COLO668 (cell line): ENCODE measurements at regions not wholly inside any gene's neighbourhood (a gene's known extent, or its start where the extent isn't known, plus 50 kb on each side); places are given as distances from the start of the nearest gene placed in this dataset.
"Not testable (repeated sequence)": the region's sequence is repeated elsewhere in the genome, so short reads cannot be mapped to it uniquely, and the experiment has no call there.

Experiments
- DNase-seq: peaks from one replicate; lab custom pipeline; 2025; ENCODE audit not compliant: unreplicated experiment; lab: John Stamatoyannopoulos, UW

GRCh38 chr6:43893073-43893472 lies 123.1 kb downstream of the VEGFA start:
- no peak for DNase-seq

- no peak for DNase-seq
These were observed 121.3 kb downstream of the VEGFA start for GRCh38 chr6:43891072-43891870.

GRCh38 chr6:43890197-43891062 lies 120.4 kb downstream of the VEGFA start:
- no peak for DNase-seq

GRCh38 chr6:43887906-43888683 lies 118.1 kb downstream of the VEGFA start:
- no peak for DNase-seq

GRCh38 chr6:43887340-43887858 lies 117.4 kb downstream of the VEGFA start:
- DNase-seq = no peak

GRCh38 chr6:43886717-43887339 lies 116.8 kb downstream of the VEGFA start:
- no peak for DNase-seq

- DNase-seq = no peak
These were observed 116.1 kb downstream of the VEGFA start for GRCh38 chr6:43886067-43886461.

- DNase-seq = no peak
These were observed 115.5 kb downstream of the VEGFA start for GRCh38 chr6:43885399-43886066.

GRCh38 chr6:43884652-43885022 lies 114.6 kb downstream of the VEGFA start:
- no peak for DNase-seq

- DNase-seq = no peak
These were observed 114.0 kb downstream of the VEGFA start for GRCh38 chr6:43883847-43884651.

- not testable (repeated sequence) for DNase-seq
These were observed 112.9 kb downstream of the VEGFA start for GRCh38 chr6:43882690-43883448.

- DNase-seq = no peak
These were observed 110.5 kb downstream of the VEGFA start for GRCh38 chr6:43880236-43881137.

GRCh38 chr6:43879722-43880121 lies 109.7 kb downstream of the VEGFA start:
- no peak for DNase-seq

- no peak for DNase-seq
These were observed 108.9 kb downstream of the VEGFA start for GRCh38 chr6:43878823-43879495.

GRCh38 chr6:43878127-43878634 lies 108.2 kb downstream of the VEGFA start:
- no peak for DNase-seq

- DNase-seq = no peak
These were observed 107.6 kb downstream of the VEGFA start for GRCh38 chr6:43877463-43878126.
